ENCODE measurements at regions not wholly inside any gene's neighbourhood (a gene's known extent, or its start where the extent isn't known, plus 50 kb on each side); places are given as distances from the start of the nearest gene placed in this dataset.

GRCh38 chr3:3683261-3683660 lies 116.0 kb upstream of the LRRN1 start:
- Histone ChIP-seq H4K20me1 (ENCODE audit: control insufficient read depth, insufficient read depth, low read length, poor library complexity, severe bottlenecking) (no peaks in the 10 kb centered on the region), H3K79me2 (ENCODE audit: control insufficient read depth, insufficient read depth, low read length) (no peaks in the 10 kb centered on the region), H3K9me3 (ENCODE audit: control extremely low read depth in 1 of 3, control insufficient read depth in 2 of 3, insufficient read depth in 1 of 3, low read length in 2 of 3) (peaks cover 0 to 8% (median 2%) of the 10 kb centered on the region in 3 donors), H3K4me1 (ENCODE audit: control insufficient read depth in 2 of 2, insufficient read depth in 2 of 2, low read length in 2 of 2) (no peaks in the 10 kb centered on the region), H3K27ac (ENCODE audit: low read length in 2 of 2) (no peak overlapping the region), H3K4me2 (replicated peaks; ENCODE audit: low read depth, low read length, poor library complexity, severe bottlenecking) (no peak overlapping the region), H3K36me3 (replicated peaks in 1 of 2; ENCODE audit: control extremely low read depth in 1 of 2, control insufficient read depth in 1 of 2, extremely low read depth in 1 of 2, insufficient read depth in 2 of 2, low read length in 1 of 2) (no peaks in the 10 kb centered on the region), H3K9ac (ENCODE audit: low read length) (no peak overlapping the region), H3K27me3 (replicated peaks in 1 of 4; ENCODE audit: control extremely low read depth in 1 of 4, control insufficient read depth in 3 of 4, insufficient read depth in 4 of 4, low read length in 3 of 4) (no peaks in the 10 kb centered on the region), H2AFZ (ENCODE audit: insufficient read depth, low read depth, low read length, poor library complexity, severe bottlenecking) (no peak overlapping the region), H3K4me3 (ENCODE audit: control extremely low read depth in 1 of 5, extremely low read depth in 1 of 5, insufficient read depth in 1 of 5, low read depth in 2 of 5, low read length in 4 of 5) (no peak overlapping the region)
- Mint-ChIP-seq H3K4me1 (no peaks in the 10 kb centered on the region), H3K4me3 (no peak overlapping the region), H3K27me3 (no peaks in the 10 kb centered on the region), H3K27ac (no peak overlapping the region), H3K9me3 (ENCODE audit: insufficient read depth) (peaks cover 2% of the 10 kb centered on the region)
- TF ChIP-seq CTCF (IDR thresholded peaks at IDR 0.05): no peak
- TF ChIP-seq EZH2 (IDR thresholded peaks at IDR 0.05; ENCODE audit: borderline replicate concordance, insufficient read depth, low read depth, low read length, poor library complexity, severe bottlenecking): no peak
- no peak for DNase-seq
- no CpG with 5 or more reads among the region's 1 CpG for WGBS (ENCODE audit: insufficient coverage)
- no peak for ATAC-seq (ENCODE audit: low read depth)
- POLR2A ChIA-PET: no interaction called here
- intact Hi-C loops (cut with micrococcal nuclease): no loop called here
- CTCF ChIA-PET: no interaction called here

- TF ChIP-seq EZH2 (IDR thresholded peaks at IDR 0.05; ENCODE audit: borderline replicate concordance, insufficient read depth, low read depth, low read length, poor library complexity, severe bottlenecking) (no peak), CTCF (IDR thresholded peaks at IDR 0.05) (no peak)
- ATAC-seq (ENCODE audit: low read depth): no peak
- no peaks in the 10 kb centered on the region for H3K9me3 Mint-ChIP-seq (ENCODE audit: insufficient read depth)
- POLR2A ChIA-PET: no interaction called here
- H3K4me3 Mint-ChIP-seq: no peak overlapping the region
- Histone ChIP-seq H3K4me3 (ENCODE audit: control extremely low read depth in 1 of 5, extremely low read depth in 1 of 5, insufficient read depth in 1 of 5, low read depth in 2 of 5, low read length in 4 of 5) (no peak overlapping the region), H3K9ac (ENCODE audit: low read length) (no peak overlapping the region), H2AFZ (ENCODE audit: insufficient read depth, low read depth, low read length, poor library complexity, severe bottlenecking) (no peak overlapping the region), H3K4me2 (replicated peaks; ENCODE audit: low read depth, low read length, poor library complexity, severe bottlenecking) (no peak overlapping the region), H3K27me3 (replicated peaks in 1 of 4; ENCODE audit: control extremely low read depth in 1 of 4, control insufficient read depth in 3 of 4, insufficient read depth in 4 of 4, low read length in 3 of 4) (no peaks in the 10 kb centered on the region), H3K4me1 (ENCODE audit: control insufficient read depth in 2 of 2, insufficient read depth in 2 of 2, low read length in 2 of 2) (no peaks in the 10 kb centered on the region), H3K36me3 (replicated peaks in 1 of 2; ENCODE audit: control extremely low read depth in 1 of 2, control insufficient read depth in 1 of 2, extremely low read depth in 1 of 2, insufficient read depth in 2 of 2, low read length in 1 of 2) (no peaks in the 10 kb centered on the region), H4K20me1 (ENCODE audit: control insufficient read depth, insufficient read depth, low read length, poor library complexity, severe bottlenecking) (no peaks in the 10 kb centered on the region), H3K79me2 (ENCODE audit: control insufficient read depth, insufficient read depth, low read length) (no peaks in the 10 kb centered on the region), H3K27ac (ENCODE audit: low read length in 2 of 2) (no peak overlapping the region), H3K9me3 (ENCODE audit: control extremely low read depth in 1 of 3, control insufficient read depth in 2 of 3, insufficient read depth in 1 of 3, low read length in 2 of 3) (peaks cover 0 to 5% (median 2%) of the 10 kb centered on the region in 3 donors)
- CTCF ChIA-PET: no interaction called here
- no peak overlapping the region for H3K27ac Mint-ChIP-seq
- WGBS (ENCODE audit: insufficient coverage): 50% methylated on average over 1 of the region's 1 CpG
- intact Hi-C loops (cut with micrococcal nuclease): no loop called here
- H3K27me3 Mint-ChIP-seq: no peaks in the 10 kb centered on the region
- no peaks in the 10 kb centered on the region for H3K4me1 Mint-ChIP-seq
- no peak for DNase-seq
Observed at GRCh38 chr3:3675801-3676200, 123.4 kb upstream of the LRRN1 start.

All from B cell (primary cell).